Left lung (tissue), 4 donors: ENCODE measurements at regions not wholly inside any gene's neighbourhood (a gene's known extent, or its start where the extent isn't known, plus 50 kb on each side); places are given as distances from the start of the nearest gene placed in this dataset.

Experiments
- ATAC-seq: fragments of 200-7000 bp; cut with Tn5 transposase; one replicate; pipeline ENCODE4 v1.9.1; 2020; ENCODE audit warnings: moderate library complexity
- DNase-seq, 4 donors: peaks; one replicate each; pipeline ENCODE4 v3.0.0-alpha.2; 2013 to 2020
- H3K27ac ChIP-seq, 2 donors: fragments of 200-600 bp; sonication (generic) in 1 of 2; one replicate each; pipeline versions ENCODE4 v1.5.0 to v1.8.0; 2020 to 2021
- H3K27me3 ChIP-seq, 2 donors: fragments of 200-600 bp; sonication (generic) in 1 of 2; one replicate each; pipeline versions ENCODE4 v1.5.0 to v1.8.0; 2020 to 2021
- H3K36me3 ChIP-seq, 2 donors: fragments of 200-600 bp; sonication (generic) in 1 of 2; one replicate each; pipeline versions ENCODE4 v1.5.0 to v1.8.0; 2020 to 2021
- H3K4me1 ChIP-seq, 2 donors: fragments of 200-600 bp; one replicate each; pipeline ENCODE4 v1.8.0; 2021
- H3K4me3 ChIP-seq, 2 donors: fragments of 200-600 bp; sonication (generic) in 1 of 2; one replicate each; pipeline versions ENCODE4 v1.5.0 to v1.8.0; 2020 to 2021; ENCODE audit warnings: mild to moderate bottlenecking in 1 of 2
- H3K9me3 ChIP-seq, 2 donors: fragments of 200-600 bp; sonication (generic) in 1 of 2; one replicate each; pipeline versions ENCODE4 v1.5.0 to v1.8.0; 2020 to 2021
- intact Hi-C, 2 donors: fragments of 100-400 bp; cut with DNase I; formaldehyde crosslinking; loops; one replicate each; pipeline versions ENCODE4 v1.11.2 to v1.14.2; 2022
- TF ChIP-seq, protein P1 (sequence below), 2 donors: fragments of 200-600 bp; sonication (generic) in 1 of 2; IDR thresholded peaks; one replicate each; pipeline versions ENCODE4 v1.5.0 to v1.8.0; 2021; ENCODE audit warnings: antibody characterized with exemption in 2 of 2
- donor health status: DM: no; HTN: yes; CAD: no.
- donor health status: DM: no; HTN: no; CAD: no.

DNA sequence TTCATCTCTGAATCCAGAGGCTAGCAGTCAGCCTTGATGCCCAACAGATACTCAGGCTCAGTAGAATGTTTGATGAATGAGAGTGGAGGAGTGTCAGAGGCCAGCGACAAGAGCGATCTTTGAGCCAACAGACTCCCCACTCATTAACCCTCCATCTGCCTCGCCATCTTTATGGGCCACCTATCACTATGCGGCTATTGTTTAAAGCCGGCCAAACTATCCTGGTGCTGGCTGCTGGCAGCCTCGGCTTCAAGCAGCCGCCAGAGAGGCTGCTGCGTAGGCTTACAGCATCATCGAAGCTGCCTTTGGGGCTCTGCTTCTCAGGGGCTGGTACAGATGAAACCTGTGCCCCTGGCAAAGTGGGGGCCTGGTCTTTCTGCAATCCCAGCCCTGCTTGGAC lies 525.6 kb downstream of the INSC start:
- ATAC-seq (no peak), DNase-seq (no peak)
- Histone ChIP-seq H3K36me3 (no peaks in the 10 kb centered on the region), H3K4me1 (peaks cover 0 to 7% of the 10 kb centered on the region in 2 donors), H3K9me3 (peaks cover 0 to 5% of the 10 kb centered on the region in 2 donors), H3K27ac (no peak overlapping the region), H3K4me3 (no peak overlapping the region), H3K27me3 (no peaks in the 10 kb centered on the region)
- TF ChIP-seq, protein P1, sequence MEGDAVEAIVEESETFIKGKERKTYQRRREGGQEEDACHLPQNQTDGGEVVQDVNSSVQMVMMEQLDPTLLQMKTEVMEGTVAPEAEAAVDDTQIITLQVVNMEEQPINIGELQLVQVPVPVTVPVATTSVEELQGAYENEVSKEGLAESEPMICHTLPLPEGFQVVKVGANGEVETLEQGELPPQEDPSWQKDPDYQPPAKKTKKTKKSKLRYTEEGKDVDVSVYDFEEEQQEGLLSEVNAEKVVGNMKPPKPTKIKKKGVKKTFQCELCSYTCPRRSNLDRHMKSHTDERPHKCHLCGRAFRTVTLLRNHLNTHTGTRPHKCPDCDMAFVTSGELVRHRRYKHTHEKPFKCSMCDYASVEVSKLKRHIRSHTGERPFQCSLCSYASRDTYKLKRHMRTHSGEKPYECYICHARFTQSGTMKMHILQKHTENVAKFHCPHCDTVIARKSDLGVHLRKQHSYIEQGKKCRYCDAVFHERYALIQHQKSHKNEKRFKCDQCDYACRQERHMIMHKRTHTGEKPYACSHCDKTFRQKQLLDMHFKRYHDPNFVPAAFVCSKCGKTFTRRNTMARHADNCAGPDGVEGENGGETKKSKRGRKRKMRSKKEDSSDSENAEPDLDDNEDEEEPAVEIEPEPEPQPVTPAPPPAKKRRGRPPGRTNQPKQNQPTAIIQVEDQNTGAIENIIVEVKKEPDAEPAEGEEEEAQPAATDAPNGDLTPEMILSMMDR (IDR thresholded peaks at IDR 0.05), result no peak
- intact Hi-C loops, result no loop called here

DNA sequence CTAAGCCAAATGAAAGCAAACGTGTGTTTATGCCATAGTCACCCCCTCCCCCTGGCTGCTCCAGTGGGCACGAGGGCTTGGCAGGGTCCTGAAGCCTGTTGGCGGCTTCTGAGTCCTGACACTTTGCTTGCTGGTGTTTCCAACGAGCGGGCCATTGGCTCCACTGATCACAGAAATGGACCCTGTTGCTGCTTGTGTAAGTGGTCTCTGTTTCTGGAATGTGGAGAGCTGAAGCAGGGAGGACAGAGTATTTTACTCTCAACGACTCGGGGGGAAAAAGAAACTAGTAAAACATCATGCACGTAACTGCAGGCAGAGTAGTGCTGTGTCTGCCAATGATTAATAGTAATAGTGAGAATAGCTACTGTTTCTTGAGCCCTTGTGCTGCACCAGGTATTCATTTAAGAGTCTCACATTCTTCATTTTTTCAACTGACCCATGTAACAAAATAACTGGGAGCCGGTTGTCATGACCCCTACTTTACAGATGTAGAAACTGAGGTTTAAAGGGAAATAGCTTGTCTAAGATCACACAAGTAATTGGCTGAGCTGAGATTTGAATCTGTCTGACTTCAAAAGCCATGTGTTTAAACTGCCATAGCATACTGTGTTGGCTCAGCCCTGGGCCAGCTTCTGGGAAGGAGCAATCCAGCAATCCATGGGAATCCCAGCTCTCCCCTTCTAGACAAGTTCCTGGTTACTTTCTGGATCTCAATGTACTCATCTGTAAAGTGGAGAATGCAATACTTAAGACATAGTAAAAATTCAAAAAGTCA lies 526.7 kb downstream of the INSC start:
- H3K4me1 ChIP-seq, result peaks cover 0 to 7% of the 10 kb centered on the region in 2 donors
- intact Hi-C loops, result no loop called here
- ATAC-seq, result no peak
- no peaks in the 10 kb centered on the region for H3K27me3 ChIP-seq
- H3K27ac ChIP-seq, result peak overlapping the region in 1 of 2 donors; percentile 70
- no peak overlapping the region for H3K4me3 ChIP-seq
- DNase-seq, result no peak
- TF ChIP-seq, protein P1 (IDR thresholded peaks at IDR 0.05), result no peak
- H3K36me3 ChIP-seq, result no peaks in the 10 kb centered on the region
- H3K9me3 ChIP-seq, result peaks cover 0 to 4% of the 10 kb centered on the region in 2 donors

DNA sequence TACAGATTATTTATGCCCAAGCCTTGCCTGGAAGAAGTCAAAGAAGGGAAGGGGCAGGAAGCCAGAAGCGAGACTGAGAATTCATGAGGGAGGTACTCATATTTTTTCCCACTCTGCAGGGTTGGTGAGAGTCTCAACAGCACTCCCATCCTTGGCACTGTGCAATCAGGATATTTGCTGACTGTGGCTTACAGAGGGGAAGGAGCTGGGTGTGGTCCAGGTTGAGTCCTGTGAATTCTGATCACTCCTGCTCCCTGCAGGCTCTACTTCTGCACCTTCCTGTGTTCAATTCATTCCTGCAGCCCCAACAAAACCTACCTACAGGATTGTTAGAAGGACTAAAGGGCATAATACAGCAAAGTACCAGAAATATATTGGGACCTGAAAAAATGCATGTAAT lies 530.5 kb downstream of the INSC start:
- Histone ChIP-seq H3K9me3 (no peaks in the 10 kb centered on the region), H3K4me1 (peaks cover 0 to 12% of the 10 kb centered on the region in 2 donors), H3K36me3 (no peaks in the 10 kb centered on the region), H3K27ac (no peak overlapping the region), H3K4me3 (no peak overlapping the region), H3K27me3 (no peaks in the 10 kb centered on the region)
- TF ChIP-seq, protein P1 (IDR thresholded peaks at IDR 0.05), result no peak
- DNase-seq (no peak), ATAC-seq (no peak)
- intact Hi-C loops, result no loop called here

DNA sequence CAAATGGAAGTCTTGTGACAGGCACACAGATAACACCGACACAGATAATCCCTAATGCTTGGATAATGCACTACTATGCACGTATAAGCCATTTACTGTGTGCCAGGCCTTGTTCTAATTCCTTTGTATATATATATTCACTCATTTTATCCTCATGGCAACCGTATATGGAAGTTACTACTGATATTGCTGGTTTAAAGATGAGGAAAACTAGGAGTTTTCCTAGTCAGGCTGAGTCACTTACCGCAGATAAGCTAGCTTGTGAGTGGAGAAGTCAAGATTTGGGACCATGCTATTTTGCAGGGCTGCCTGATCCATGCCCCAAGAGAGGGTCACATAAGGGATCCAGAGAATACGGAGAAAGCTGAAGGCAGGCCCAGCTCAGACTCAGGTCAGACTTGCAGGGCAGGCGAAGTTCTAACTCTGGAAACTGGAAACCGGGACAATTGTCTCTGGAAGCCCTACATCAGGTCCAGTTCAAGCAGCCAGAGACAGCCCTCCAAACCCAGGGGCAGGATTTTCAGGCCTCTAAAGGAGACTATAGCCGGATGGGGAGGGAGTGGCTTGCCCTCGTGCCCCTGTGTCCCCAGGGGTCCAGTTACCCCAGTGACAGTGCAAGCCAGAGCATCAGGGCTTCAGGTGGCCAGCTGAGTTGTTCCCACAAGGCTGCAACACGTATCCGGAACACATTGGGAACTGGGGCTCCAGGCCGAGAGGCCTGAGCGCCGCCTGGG lies 534.8 kb downstream of the INSC start:
- peaks cover 5 to 15% of the 10 kb centered on the region in 2 donors for H3K4me1 ChIP-seq
- no peaks in the 10 kb centered on the region for H3K9me3 ChIP-seq
- DNase-seq (no peak), ATAC-seq (no peak)
- no peaks in the 10 kb centered on the region for H3K36me3 ChIP-seq
- H3K27me3 ChIP-seq, result peaks cover 0 to 17% of the 10 kb centered on the region in 2 donors
- intact Hi-C loops, result loop anchor here in 1 of 2 donors (10.0 kb wide), 1 partner anchor 955 kb away; no protein-coding TSS in a partner anchor
- TF ChIP-seq, protein P1 (IDR thresholded peaks at IDR 0.05), result no peak
- no peak overlapping the region for H3K27ac ChIP-seq
- no peak overlapping the region for H3K4me3 ChIP-seq
